ENCODE measurements at regions not wholly inside any gene's neighbourhood (a gene's known extent, or its start where the extent isn't known, plus 50 kb on each side); places are given as distances from the start of the nearest gene placed in this dataset.

DNA sequence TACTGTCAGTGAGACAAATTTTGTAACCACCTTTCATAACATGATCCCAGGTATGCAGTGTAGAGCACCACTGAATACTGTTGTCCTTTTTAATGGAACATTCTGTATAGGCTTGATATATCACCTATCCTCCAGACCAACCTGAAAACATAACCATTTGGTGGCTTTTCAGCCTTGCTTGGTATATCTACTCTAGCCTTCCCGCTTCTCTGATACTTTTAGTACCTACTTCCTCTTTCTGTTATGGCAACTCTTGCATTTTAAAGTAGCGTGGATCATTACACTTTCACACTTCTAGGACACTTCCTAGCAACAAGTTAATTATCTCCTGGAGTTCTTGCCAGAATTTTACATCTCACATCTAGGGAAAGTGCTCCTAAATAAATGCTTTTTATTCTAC, 226.6 kb upstream of the ROBO1 start:
- TF ChIP-seq, protein P1, sequence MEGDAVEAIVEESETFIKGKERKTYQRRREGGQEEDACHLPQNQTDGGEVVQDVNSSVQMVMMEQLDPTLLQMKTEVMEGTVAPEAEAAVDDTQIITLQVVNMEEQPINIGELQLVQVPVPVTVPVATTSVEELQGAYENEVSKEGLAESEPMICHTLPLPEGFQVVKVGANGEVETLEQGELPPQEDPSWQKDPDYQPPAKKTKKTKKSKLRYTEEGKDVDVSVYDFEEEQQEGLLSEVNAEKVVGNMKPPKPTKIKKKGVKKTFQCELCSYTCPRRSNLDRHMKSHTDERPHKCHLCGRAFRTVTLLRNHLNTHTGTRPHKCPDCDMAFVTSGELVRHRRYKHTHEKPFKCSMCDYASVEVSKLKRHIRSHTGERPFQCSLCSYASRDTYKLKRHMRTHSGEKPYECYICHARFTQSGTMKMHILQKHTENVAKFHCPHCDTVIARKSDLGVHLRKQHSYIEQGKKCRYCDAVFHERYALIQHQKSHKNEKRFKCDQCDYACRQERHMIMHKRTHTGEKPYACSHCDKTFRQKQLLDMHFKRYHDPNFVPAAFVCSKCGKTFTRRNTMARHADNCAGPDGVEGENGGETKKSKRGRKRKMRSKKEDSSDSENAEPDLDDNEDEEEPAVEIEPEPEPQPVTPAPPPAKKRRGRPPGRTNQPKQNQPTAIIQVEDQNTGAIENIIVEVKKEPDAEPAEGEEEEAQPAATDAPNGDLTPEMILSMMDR (IDR thresholded peaks at IDR 0.05) = no peak
- TF ChIP-seq POLR2A (IDR thresholded peaks at IDR 0.05) = no peak
- TF ChIP-seq POLR2AphosphoS5 (IDR thresholded peaks at IDR 0.05) = no peak

Measured in gastroesophageal sphincter (tissue), 3 donors.